Peyer's patch (tissue), 4 donors: ENCODE measurements at regions not wholly inside any gene's neighbourhood (a gene's known extent, or its start where the extent isn't known, plus 50 kb on each side); places are given as distances from the start of the nearest gene placed in this dataset.

ENCODE experiments used
- CTCF ChIP-seq, 6 experiments: fragments of 450-650 bp in 4 of 6; fragments of 200-600 bp in 2 of 6; sonication (generic) in 1 of 6; IDR thresholded peaks; one replicate each; pipeline ENCODE4 v1.5.1; 2017 to 2019; ENCODE audit warnings: antibody characterized with exemption in 6 of 6, mild to moderate bottlenecking in 3 of 6, moderate library complexity in 1 of 6
- POLR2A ChIP-seq, 2 donors: fragments of 450-650 bp; IDR thresholded peaks; one replicate each; pipeline ENCODE4 v1.5.1; 2017; ENCODE audit warnings: antibody characterized with exemption in 2 of 2, mild to moderate bottlenecking in 2 of 2, moderate library complexity in 2 of 2

GRCh38 chr20:57106692-57107091 lies 159.7 kb downstream of the BMP7 start:
- TF ChIP-seq POLR2A (IDR thresholded peaks at IDR 0.05) (no peak), CTCF (IDR thresholded peaks at IDR 0.05) (no peak)
